AG08395 (cell line): ENCODE measurements at regions not wholly inside any gene's neighbourhood (a gene's known extent, or its start where the extent isn't known, plus 50 kb on each side); places are given as distances from the start of the nearest gene placed in this dataset.
A peak's percentile ranks its signal among the peaks of the same experiment; 100 is the strongest.

Source experiments
- DNase-seq: peaks from one replicate; pipeline ENCODE4 v3.0.0; 2012; ENCODE audit warnings: mixed read lengths, low spot score

- no peak for DNase-seq
Measured at GRCh38 chr5:88544136-88544645, 275.5 kb upstream of the TMEM161B start.

GRCh38 chr5:88542786-88543185, 274.1 kb upstream of the TMEM161B start:
- DNase-seq, result no peak

GRCh38 chr5:88540471-88541115, 271.9 kb upstream of the TMEM161B start:
- no peak for DNase-seq

GRCh38 chr5:88539693-88540365, 271.2 kb upstream of the TMEM161B start:
- DNase-seq, result no peak

GRCh38 chr5:88539026-88539425, 270.4 kb upstream of the TMEM161B start:
- DNase-seq, result no peak

- DNase-seq, result no peak
Measured at GRCh38 chr5:88536146-88536545, 267.5 kb upstream of the TMEM161B start.

- no peak for DNase-seq
Measured at GRCh38 chr5:88524941-88525340, 256.3 kb upstream of the TMEM161B start.

- no peak for DNase-seq
Measured at GRCh38 chr5:88519066-88519465, 250.4 kb upstream of the TMEM161B start.

- no peak for DNase-seq
Measured at GRCh38 chr5:88518131-88519016, 249.7 kb upstream of the TMEM161B start.

- DNase-seq, result no peak
Measured at GRCh38 chr5:88515881-88516819, 247.5 kb upstream of the TMEM161B start.

- no peak for DNase-seq
Measured at GRCh38 chr5:88515068-88515467, 246.4 kb upstream of the TMEM161B start.

- no peak for DNase-seq
Measured at GRCh38 chr5:88509403-88509802, 240.8 kb upstream of the TMEM161B start.

GRCh38 chr5:88507261-88507660, 238.6 kb upstream of the TMEM161B start:
- no peak for DNase-seq

GRCh38 chr5:88503406-88503805, 234.8 kb upstream of the TMEM161B start:
- no peak for DNase-seq

- DNase-seq, result no peak
Measured at GRCh38 chr5:88503041-88503345, 234.3 kb upstream of the TMEM161B start.

- DNase-seq, result peak; percentile 12
Measured at GRCh38 chr5:88502179-88503040, 233.8 kb upstream of the TMEM161B start.

- no peak for DNase-seq
Measured at GRCh38 chr5:88495810-88496209, 227.2 kb upstream of the TMEM161B start.

- no peak for DNase-seq
Measured at GRCh38 chr5:88490874-88491273, 222.2 kb upstream of the TMEM161B start.

GRCh38 chr5:88489364-88489763, 220.7 kb upstream of the TMEM161B start:
- no peak for DNase-seq

- DNase-seq, result no peak
Measured at GRCh38 chr5:88488561-88488960, 219.9 kb upstream of the TMEM161B start.

GRCh38 chr5:88488130-88488529, 219.5 kb upstream of the TMEM161B start:
- no peak for DNase-seq
